ENCODE measurements at regions not wholly inside any gene's neighbourhood (a gene's known extent, or its start where the extent isn't known, plus 50 kb on each side); places are given as distances from the start of the nearest gene placed in this dataset.

- TF ChIP-seq CTCF (optimal IDR thresholded peaks at IDR 0.05 in 1 of 3, IDR thresholded peaks at IDR 0.05 in 1 of 3, conservative IDR thresholded peaks at IDR 0.05 in 1 of 3; ENCODE audit: extremely low read depth in 1 of 3, insufficient read depth in 2 of 3, low read length in 3 of 3) (no peak), EZH2 (IDR thresholded peaks at IDR 0.05; ENCODE audit: low read length) (no peak)
Observed at GRCh38 chr15:61522411-61522810, 293.3 kb upstream of the RORA start.

Data from keratinocyte (primary cell).